Prostate gland (tissue), 2 donors: ENCODE measurements at regions not wholly inside any gene's neighbourhood (a gene's known extent, or its start where the extent isn't known, plus 50 kb on each side); places are given as distances from the start of the nearest gene placed in this dataset.

Source experiments
- DNase-seq: peaks from one replicate; pipeline ENCODE4 v3.0.0-alpha.2; 2019; ENCODE audit warnings: low spot score
- H3K27ac ChIP-seq, 2 donors: fragments of 200-600 bp; sonication (generic); 2 replicates each; pipeline ENCODE4 v1.5.1; 2017 to 2019
- H3K27me3 ChIP-seq: fragments of 200-600 bp; sonication (generic); replicated peaks from 2 replicates; pipeline ENCODE4 v1.5.1; 2019; ENCODE audit not compliant: insufficient read depth
- H3K36me3 ChIP-seq, 2 donors: fragments of 200-600 bp; sonication (generic); 1 replicate in 1 of 2; 2 replicates in 1 of 2; pipeline versions ENCODE4 v1.5.1 to v1.8.1; 2017 to 2019
- H3K4me1 ChIP-seq: fragments of 200-600 bp; sonication (generic); replicated peaks from 2 replicates; pipeline ENCODE4 v1.5.1; 2019
- H3K4me3 ChIP-seq, 2 donors: fragments of 200-600 bp; sonication (generic); 2 replicates each; pipeline ENCODE4 v1.5.1; 2017 to 2019
- H3K9me3 ChIP-seq: fragments of 200-600 bp; sonication (generic); 2 replicates; pipeline ENCODE4 v1.5.1; 2017
- CTCF ChIP-seq, 4 experiments: fragments of 200-600 bp in 2 of 4; fragments of 450-650 bp in 2 of 4; sonication (generic) in 2 of 4; IDR thresholded peaks; 1 replicate in 3 of 4; 2 replicates in 1 of 4; pipeline ENCODE4 v1.5.1; 2016 to 2019; ENCODE audit warnings: antibody characterized with exemption in 4 of 4, mild to moderate bottlenecking in 2 of 4, moderate library complexity in 2 of 4
- POLR2A ChIP-seq: fragments of 450-650 bp; IDR thresholded peaks from one replicate; pipeline ENCODE4 v1.6.1; 2016; ENCODE audit warnings: antibody characterized with exemption, mild to moderate bottlenecking
- POLR2AphosphoS5 ChIP-seq: sonication (generic); formaldehyde crosslinking; IDR thresholded peaks from one replicate; pipeline ENCODE4 v1.6.1; 2017; ENCODE audit warnings: antibody characterized with exemption
- WGBS: methylation state at CpG from one replicate; pipeline ENCODE4 v1.1.5; 2018; 5-methylcytosine and 5-hydroxymethylcytosine counted together
- intact Hi-C: fragments of 100-400 bp; cut with DNase I; formaldehyde crosslinking; loops from one replicate; pipeline ENCODE4 v1.14.2; 2022

- Histone ChIP-seq H3K27ac (no peak overlapping the region), H3K4me1 (no peaks in the 10 kb centered on the region), H3K9me3 (no peaks in the 10 kb centered on the region), H3K27me3 (no peaks in the 10 kb centered on the region), H3K36me3 (no peaks in the 10 kb centered on the region), H3K4me3 (no peak overlapping the region)
- intact Hi-C loops, result no loop called here
- WGBS, result 92% methylated on average over 2 of the region's 2 CpGs
- DNase-seq, result no peak
- TF ChIP-seq CTCF (IDR thresholded peaks at IDR 0.05), result no peak
Observed at GRCh38 chr4:181819946-181820345, 423.3 kb upstream of the TENM3 start.

GRCh38 chr4:181820553-181820952 lies 422.6 kb upstream of the TENM3 start:
- WGBS, result 63% methylated on average over 5 of the region's 5 CpGs
- TF ChIP-seq CTCF (IDR thresholded peaks at IDR 0.05), result no peak
- no peak for TF ChIP-seq POLR2AphosphoS5
- no peak for TF ChIP-seq POLR2A

GRCh38 chr4:181821039-181822004 lies 421.9 kb upstream of the TENM3 start:
- Histone ChIP-seq H3K9me3 (no peaks in the 10 kb centered on the region), H3K27ac (no peak overlapping the region), H3K27me3 (no peaks in the 10 kb centered on the region), H3K4me3 (no peak overlapping the region), H3K4me1 (no peaks in the 10 kb centered on the region), H3K36me3 (no peaks in the 10 kb centered on the region)
- intact Hi-C loops, result no loop called here
- DNase-seq, result no peak
- WGBS, result 44% methylated on average over 11 of the region's 11 CpGs
- TF ChIP-seq CTCF (IDR thresholded peaks at IDR 0.05) (no peak), POLR2AphosphoS5 (no peak), POLR2A (no peak)

More at GRCh38 chr4:181820553-181820952, 422.6 kb upstream of the TENM3 start:
- Histone ChIP-seq H3K4me3 (no peak overlapping the region), H3K36me3 (no peaks in the 10 kb centered on the region), H3K27me3 (no peaks in the 10 kb centered on the region), H3K27ac (no peak overlapping the region), H3K4me1 (no peaks in the 10 kb centered on the region), H3K9me3 (no peaks in the 10 kb centered on the region)
- DNase-seq, result no peak
- intact Hi-C loops, result no loop called here

GRCh38 chr4:181822005-181822375 lies 421.2 kb upstream of the TENM3 start:
- Histone ChIP-seq H3K9me3 (no peaks in the 10 kb centered on the region), H3K27ac (no peak overlapping the region), H3K27me3 (no peaks in the 10 kb centered on the region), H3K36me3 (no peaks in the 10 kb centered on the region), H3K4me1 (no peaks in the 10 kb centered on the region), H3K4me3 (no peak overlapping the region)
- TF ChIP-seq POLR2AphosphoS5 (no peak), POLR2A (no peak), CTCF (IDR thresholded peaks at IDR 0.05) (no peak)
- DNase-seq, result no peak
- intact Hi-C loops, result no loop called here

- no peak for TF ChIP-seq POLR2A
- TF ChIP-seq POLR2AphosphoS5, result no peak
- no peak for TF ChIP-seq CTCF (IDR thresholded peaks at IDR 0.05)
Observed at GRCh38 chr4:181823183-181823582, 420.0 kb upstream of the TENM3 start.

More at GRCh38 chr4:181823183-181823582, 420.0 kb upstream of the TENM3 start:
- no peak for DNase-seq
- no peaks in the 10 kb centered on the region for H3K9me3 ChIP-seq
- H3K36me3 ChIP-seq, result no peaks in the 10 kb centered on the region
- no peak overlapping the region for H3K27ac ChIP-seq
- H3K4me3 ChIP-seq, result no peak overlapping the region
- no peaks in the 10 kb centered on the region for H3K4me1 ChIP-seq
- no peaks in the 10 kb centered on the region for H3K27me3 ChIP-seq
- intact Hi-C loops, result no loop called here
- 74% methylated on average over 1 of the region's 1 CpG for WGBS
